HepG2 (cell line): ENCODE measurements at regions not wholly inside any gene's neighbourhood (a gene's known extent, or its start where the extent isn't known, plus 50 kb on each side); places are given as distances from the start of the nearest gene placed in this dataset.

ENCODE experiments used
- ATAC-seq: fragments of 200-7000 bp; cut with Tn5 transposase; 3 replicates; pipeline ENCODE4 v1.9.1; 2020; ENCODE audit warnings: mild to moderate bottlenecking, moderate library complexity
- BruUV-seq: library from RNA; stranded (reverse); fragments of 400-500 nt; replicated peaks from 2 replicates; lab custom pipeline; 2021; lab: Mats Ljungman, UMichigan
- CTCF ChIA-PET: fragments of 300-600 bp; formaldehyde crosslinking; extraction: SDS; loops from one replicate; lab custom pipeline; 2021; ENCODE audit warnings: low total read pairs, inconsistent platforms, low intra/inter-chr PET ratio; lab: Yijun Ruan, JAX
- POLR2A ChIA-PET: fragments of 350-600 bp; sonication (Branson Sonifier 250); formaldehyde crosslinking; loops from one replicate; lab custom pipeline; 2020; ENCODE audit warnings: antibody characterized with exemption, inconsistent platforms; lab: Yijun Ruan, JAX
- DNase-seq: peaks from one replicate; pipeline ENCODE4 v3.0.0-alpha.2; 2015; ENCODE audit warnings: low spot score
- FAIRE-seq: peaks from 3 replicates; lab custom pipeline; 2011; peaks lifted over from hg19 to GRCh38; lab: Jason Lieb, UNC
- H2AFZ ChIP-seq: one replicate; pipeline ENCODE4 v1.6.1; 2011; ENCODE audit warnings: low read length, inconsistent platforms
- H3K27ac ChIP-seq: fragments of 300-600 bp; 3 replicates; pipeline ENCODE4 v1.8.0; 2011; ENCODE audit warnings: mixed run types, mild to moderate bottlenecking, mixed read lengths, low read length, inconsistent platforms; ENCODE audit not compliant: insufficient read depth; ENCODE audit errors: extremely low read length
- H3K27me3 ChIP-seq, 2 experiments: fragments of 200-600 bp in 1 of 2; 2 replicates in 1 of 2; 3 replicates in 1 of 2; pipeline versions ENCODE4 v1.6.0 to v1.8.0; 2011; ENCODE audit warnings: low read length in 2 of 2, mild to moderate bottlenecking in 2 of 2, moderate library complexity in 2 of 2, inconsistent platforms in 1 of 2; ENCODE audit not compliant: insufficient read depth in 2 of 2, control insufficient read depth in 1 of 2
- H3K36me3 ChIP-seq, 2 experiments: fragments of 200-600 bp in 1 of 2; replicated peaks in 1 of 2; 2 replicates in 1 of 2; 3 replicates in 1 of 2; pipeline versions ENCODE4 v1.5.1 to v1.8.0; 2011; ENCODE audit warnings: low read length in 2 of 2, inconsistent platforms in 1 of 2; ENCODE audit not compliant: insufficient read depth in 2 of 2, control insufficient read depth in 1 of 2
- H3K4me1 ChIP-seq: 2 replicates; pipeline ENCODE4 v1.5.1; 2012; ENCODE audit warnings: low read length, inconsistent platforms; ENCODE audit not compliant: insufficient read depth
- H3K4me2 ChIP-seq: 2 replicates; pipeline ENCODE4 v1.6.0; 2011; ENCODE audit warnings: low read depth, low read length, inconsistent platforms
- H3K4me3 ChIP-seq, 3 experiments: fragments of 200-600 bp in 1 of 3; sonication (generic), shearing (Covaris generic) in 1 of 3; replicated peaks in 1 of 3; 2 replicates each; pipeline ENCODE4 v1.5.1; 2011 to 2016; ENCODE audit warnings: low read length in 3 of 3, inconsistent platforms in 2 of 3, low read depth in 2 of 3, mild to moderate bottlenecking in 2 of 3, control low read depth in 1 of 3, mixed read lengths in 1 of 3; ENCODE audit not compliant: insufficient read depth in 1 of 3
- H3K79me2 ChIP-seq: one replicate; pipeline ENCODE4 v1.6.1; 2011; ENCODE audit warnings: low read length, inconsistent platforms; ENCODE audit not compliant: insufficient read depth
- H3K9ac ChIP-seq: 2 replicates; pipeline ENCODE4 v1.6.0; 2011; ENCODE audit warnings: mild to moderate bottlenecking, low read depth, low read length, inconsistent platforms; ENCODE audit not compliant: insufficient read depth
- H3K9me3 ChIP-seq: 2 replicates; pipeline ENCODE4 v1.5.1; 2012; ENCODE audit warnings: mild to moderate bottlenecking, low read length
- H4K20me1 ChIP-seq: 2 replicates; pipeline ENCODE4 v1.6.0; 2011; ENCODE audit warnings: inconsistent platforms, mild to moderate bottlenecking, low read length, moderate library complexity; ENCODE audit not compliant: insufficient read depth
- ATF7 ChIP-seq, 2 experiments: fragments of 450-650 bp in 1 of 2; sonication (generic) in 1 of 2; formaldehyde crosslinking in 1 of 2; IDR thresholded peaks; 2 replicates each; pipeline versions ENCODE4 v1.4.0 to v1.6.1; 2016 to 2020; ENCODE audit warnings: antibody characterized with exemption in 1 of 2, mild to moderate bottlenecking in 1 of 2, missing genetic modification reagents in 1 of 2
- CEBPB ChIP-seq: IDR thresholded peaks from 2 replicates; pipeline ENCODE4 v1.6.1; 2011; ENCODE audit warnings: low read depth, low read length, improper control_type of control experiment, borderline replicate concordance
- MATR3 ChIP-seq: sonication (generic); formaldehyde crosslinking; IDR thresholded peaks from 2 replicates; pipeline ENCODE4 v1.4.0; 2020; ENCODE audit warnings: missing genetic modification reagents
- MIER2 ChIP-seq: IDR thresholded peaks from 2 replicates; pipeline ENCODE4 v1.6.1; 2016; ENCODE audit warnings: missing biosample characterization, missing genetic modification reagents
- NCOR1 ChIP-seq: fragments of 200-600 bp; sonication (generic); IDR thresholded peaks from 2 replicates; pipeline ENCODE4 v1.7.0; 2017; ENCODE audit warnings: antibody characterized with exemption, low read length, borderline replicate concordance
- PHF21A ChIP-seq: sonication (generic); formaldehyde crosslinking; IDR thresholded peaks from 2 replicates; pipeline ENCODE4 v1.5.0; 2020; ENCODE audit warnings: mild to moderate bottlenecking, missing genetic modification reagents
- REL ChIP-seq: sonication (generic); formaldehyde crosslinking; conservative IDR thresholded peaks from 2 replicates; pipeline ENCODE4 v1.8.0; 2022; ENCODE audit warnings: mild to moderate bottlenecking, missing genetic modification reagents, moderate library complexity
- SP4 ChIP-seq: sonication (generic); formaldehyde crosslinking; IDR thresholded peaks from 2 replicates; pipeline ENCODE4 v1.8.1; 2023; ENCODE audit warnings: mild to moderate bottlenecking, missing genetic modification reagents
- ZFP37 ChIP-seq: sonication (generic); formaldehyde crosslinking; IDR thresholded peaks from 2 replicates; pipeline ENCODE4 v1.4.0; 2020; ENCODE audit warnings: missing genetic modification reagents, borderline replicate concordance
- ZNF17 ChIP-seq: sonication (generic); formaldehyde crosslinking; IDR thresholded peaks from 2 replicates; pipeline ENCODE4 v1.5.0; 2020; ENCODE audit warnings: mild to moderate bottlenecking, missing genetic modification reagents
- ZNF30 ChIP-seq: sonication (generic); formaldehyde crosslinking; IDR thresholded peaks from 2 replicates; pipeline ENCODE4 v1.5.0; 2020; ENCODE audit warnings: mild to moderate bottlenecking, missing genetic modification reagents
- ZNF746 ChIP-seq: sonication (generic); formaldehyde crosslinking; IDR thresholded peaks from 2 replicates; pipeline ENCODE4 v1.8.0; 2022; ENCODE audit warnings: mild to moderate bottlenecking, missing genetic modification reagents
- ZNF761 ChIP-seq: sonication (generic); formaldehyde crosslinking; conservative IDR thresholded peaks from 2 replicates; pipeline ENCODE4 v1.4.0; 2020; ENCODE audit warnings: mild to moderate bottlenecking, missing genetic modification reagents
- ZNF83 ChIP-seq: sonication (generic); formaldehyde crosslinking; IDR thresholded peaks from 2 replicates; pipeline ENCODE4 v1.4.0; 2020; ENCODE audit warnings: missing genetic modification reagents, mild to moderate bottlenecking, borderline replicate concordance
- WGBS: methylation state at CpG from one replicate; pipeline ENCODE4 v1.1.6; 2017; ENCODE audit warnings: low lambda C conversion rate; 5-methylcytosine and 5-hydroxymethylcytosine counted together
- in situ Hi-C: cut with HindIII; loops from 2 replicates; pipeline ENCODE4 v1.10.0; 2017; ENCODE audit warnings: low pct_unique_long_range_greater_than_20kb; ENCODE audit not compliant: extremely low pct_ligation_motif_present
- intact Hi-C: fragments of 100-400 bp; cut with micrococcal nuclease; formaldehyde crosslinking; loops from one replicate; pipeline ENCODE4 v1.10.0; 2022; ENCODE audit not compliant: unreplicated experiment
- TF ChIP-seq, protein P1 (sequence below): sonication (generic); formaldehyde crosslinking; IDR thresholded peaks from 2 replicates; pipeline ENCODE4 v1.5.0; 2020; ENCODE audit warnings: mild to moderate bottlenecking, missing genetic modification reagents, moderate library complexity
- TF ChIP-seq, protein P2 (sequence below): sonication (generic); formaldehyde crosslinking; IDR thresholded peaks from 2 replicates; pipeline ENCODE4 v1.4.0; 2020; ENCODE audit warnings: missing genetic modification reagents

DNA sequence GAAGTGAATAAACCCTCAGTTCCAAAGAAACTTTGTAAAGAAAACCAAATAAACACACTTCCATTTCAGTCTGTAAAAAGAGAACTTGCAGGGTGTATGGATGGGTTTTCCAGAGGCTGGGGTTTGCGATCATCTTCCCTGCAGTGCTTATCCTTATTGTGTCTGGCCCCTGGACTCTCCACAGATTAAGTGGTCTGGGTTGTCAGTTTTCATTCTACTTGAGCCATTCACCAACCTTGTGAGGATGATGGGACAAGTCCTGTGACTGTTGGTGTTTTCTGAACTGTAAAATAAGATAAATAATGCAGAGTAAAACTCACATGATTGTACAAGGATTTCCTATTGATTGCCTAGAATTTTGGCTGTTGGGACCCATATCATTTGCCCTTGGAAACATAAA is 166.1 kb upstream of the MOCS2 start:
- FAIRE-seq = no peak
- in situ Hi-C loops = no loop called here
- H3K9ac ChIP-seq = no peak overlapping the region
- no peak overlapping the region for H3K27ac ChIP-seq
- ChIA-PET POLR2A (no interaction called here), CTCF (no interaction called here)
- no peak for DNase-seq
- H3K4me3 ChIP-seq = no peak overlapping the region
- TF ChIP-seq REL (CRISPR knock-in tag) = no peak
- no peak for TF ChIP-seq ZNF83 (CRISPR knock-in tag)
- TF ChIP-seq MATR3 (CRISPR knock-in tag) = no peak
- TF ChIP-seq ZNF761 = no peak
- TF ChIP-seq ZFP37 (CRISPR knock-in tag) = no peak
- no peaks in the 10 kb centered on the region for H4K20me1 ChIP-seq
- no peak overlapping the region for H3K4me2 ChIP-seq
- ATAC-seq = no peak
- no peaks in the 10 kb centered on the region for H3K27me3 ChIP-seq
- no TSS peak for BruUV-seq
- no peaks in the 10 kb centered on the region for H3K36me3 ChIP-seq
- no peaks in the 10 kb centered on the region for H3K4me1 ChIP-seq
- 6% methylated on average over 1 of the region's 1 CpG for WGBS
- no peak overlapping the region for H2AFZ ChIP-seq
- intact Hi-C loops = no loop called here
- H3K9me3 ChIP-seq = no peaks in the 10 kb centered on the region
- H3K79me2 ChIP-seq = no peaks in the 10 kb centered on the region

DNA sequence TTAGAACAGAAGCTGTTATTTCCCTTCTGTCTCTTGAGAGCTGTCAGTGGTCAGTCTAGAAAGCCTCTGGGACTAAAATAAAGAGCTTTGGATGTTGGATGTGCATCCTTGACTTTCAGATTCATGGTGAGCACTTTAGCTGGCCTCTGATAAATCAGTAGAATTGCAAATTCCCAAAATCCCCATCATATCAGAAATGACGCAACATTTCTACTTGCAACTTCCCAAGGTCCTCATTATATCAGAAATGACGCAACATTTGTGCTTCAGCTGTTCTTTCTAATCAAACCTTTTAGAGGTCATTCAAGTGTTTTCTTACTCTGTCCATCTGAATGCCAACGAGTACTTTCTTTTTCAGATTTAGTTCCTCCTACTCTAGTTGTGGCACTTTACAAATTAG is 167.3 kb upstream of the MOCS2 start:
- FAIRE-seq (no peak), ATAC-seq (no peak), DNase-seq (no peak)
- Histone ChIP-seq H3K27ac (no peak overlapping the region), H3K27me3 (no peaks in the 10 kb centered on the region), H3K9ac (no peak overlapping the region), H3K4me3 (no peak overlapping the region), H3K36me3 (no peaks in the 10 kb centered on the region), H3K79me2 (no peaks in the 10 kb centered on the region), H4K20me1 (no peaks in the 10 kb centered on the region), H3K9me3 (no peaks in the 10 kb centered on the region), H3K4me2 (no peak overlapping the region), H2AFZ (no peak overlapping the region), H3K4me1 (no peaks in the 10 kb centered on the region)
- ChIA-PET POLR2A (no interaction called here), CTCF (no interaction called here)
- no TSS peak for BruUV-seq
- in situ Hi-C loops (no loop called here), intact Hi-C loops (no loop called here)
- WGBS = 14% methylated on average over 3 of the region's 3 CpGs
- TF ChIP-seq, protein P1, sequence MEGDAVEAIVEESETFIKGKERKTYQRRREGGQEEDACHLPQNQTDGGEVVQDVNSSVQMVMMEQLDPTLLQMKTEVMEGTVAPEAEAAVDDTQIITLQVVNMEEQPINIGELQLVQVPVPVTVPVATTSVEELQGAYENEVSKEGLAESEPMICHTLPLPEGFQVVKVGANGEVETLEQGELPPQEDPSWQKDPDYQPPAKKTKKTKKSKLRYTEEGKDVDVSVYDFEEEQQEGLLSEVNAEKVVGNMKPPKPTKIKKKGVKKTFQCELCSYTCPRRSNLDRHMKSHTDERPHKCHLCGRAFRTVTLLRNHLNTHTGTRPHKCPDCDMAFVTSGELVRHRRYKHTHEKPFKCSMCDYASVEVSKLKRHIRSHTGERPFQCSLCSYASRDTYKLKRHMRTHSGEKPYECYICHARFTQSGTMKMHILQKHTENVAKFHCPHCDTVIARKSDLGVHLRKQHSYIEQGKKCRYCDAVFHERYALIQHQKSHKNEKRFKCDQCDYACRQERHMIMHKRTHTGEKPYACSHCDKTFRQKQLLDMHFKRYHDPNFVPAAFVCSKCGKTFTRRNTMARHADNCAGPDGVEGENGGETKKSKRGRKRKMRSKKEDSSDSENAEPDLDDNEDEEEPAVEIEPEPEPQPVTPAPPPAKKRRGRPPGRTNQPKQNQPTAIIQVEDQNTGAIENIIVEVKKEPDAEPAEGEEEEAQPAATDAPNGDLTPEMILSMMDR (CRISPR knock-in tag) = no peak
- TF ChIP-seq MIER2 (no peak), MATR3 (CRISPR knock-in tag) (no peak), ATF7 (IDR thresholded peaks at IDR 0.05) (peak; percentile 88), ATF7 (CRISPR knock-in tag; IDR thresholded peaks at IDR 0.05) (no peak), ZNF30 (no peak), SP4 (CRISPR knock-in tag) (no peak), PHF21A (CRISPR knock-in tag) (no peak), CEBPB (peak; percentile 83), ZNF746 (no peak), NCOR1 (no peak), ZNF17 (CRISPR knock-in tag) (no peak)
- TF ChIP-seq, protein P2, sequence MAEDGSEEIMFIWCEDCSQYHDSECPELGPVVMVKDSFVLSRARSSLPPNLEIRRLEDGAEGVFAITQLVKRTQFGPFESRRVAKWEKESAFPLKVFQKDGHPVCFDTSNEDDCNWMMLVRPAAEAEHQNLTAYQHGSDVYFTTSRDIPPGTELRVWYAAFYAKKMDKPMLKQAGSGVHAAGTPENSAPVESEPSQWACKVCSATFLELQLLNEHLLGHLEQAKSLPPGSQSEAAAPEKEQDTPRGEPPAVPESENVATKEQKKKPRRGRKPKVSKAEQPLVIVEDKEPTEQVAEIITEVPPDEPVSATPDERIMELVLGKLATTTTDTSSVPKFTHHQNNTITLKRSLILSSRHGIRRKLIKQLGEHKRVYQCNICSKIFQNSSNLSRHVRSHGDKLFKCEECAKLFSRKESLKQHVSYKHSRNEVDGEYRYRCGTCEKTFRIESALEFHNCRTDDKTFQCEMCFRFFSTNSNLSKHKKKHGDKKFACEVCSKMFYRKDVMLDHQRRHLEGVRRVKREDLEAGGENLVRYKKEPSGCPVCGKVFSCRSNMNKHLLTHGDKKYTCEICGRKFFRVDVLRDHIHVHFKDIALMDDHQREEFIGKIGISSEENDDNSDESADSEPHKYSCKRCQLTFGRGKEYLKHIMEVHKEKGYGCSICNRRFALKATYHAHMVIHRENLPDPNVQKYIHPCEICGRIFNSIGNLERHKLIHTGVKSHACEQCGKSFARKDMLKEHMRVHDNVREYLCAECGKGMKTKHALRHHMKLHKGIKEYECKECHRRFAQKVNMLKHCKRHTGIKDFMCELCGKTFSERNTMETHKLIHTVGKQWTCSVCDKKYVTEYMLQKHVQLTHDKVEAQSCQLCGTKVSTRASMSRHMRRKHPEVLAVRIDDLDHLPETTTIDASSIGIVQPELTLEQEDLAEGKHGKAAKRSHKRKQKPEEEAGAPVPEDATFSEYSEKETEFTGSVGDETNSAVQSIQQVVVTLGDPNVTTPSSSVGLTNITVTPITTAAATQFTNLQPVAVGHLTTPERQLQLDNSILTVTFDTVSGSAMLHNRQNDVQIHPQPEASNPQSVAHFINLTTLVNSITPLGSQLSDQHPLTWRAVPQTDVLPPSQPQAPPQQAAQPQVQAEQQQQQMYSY (CRISPR knock-in tag) = no peak
